Activated T-cell treated with anti-CD3 and anti-CD28 coated beads, Interleukin-2, amount 50 U/mL, for 72 hours (primary cell): ENCODE measurements at regions not wholly inside any gene's neighbourhood (a gene's known extent, or its start where the extent isn't known, plus 50 kb on each side); places are given as distances from the start of the nearest gene placed in this dataset.

Experiments
- ATAC-seq, 2 donors: fragments of 150-1000 bp; cut with Tn5 transposase; replicated peaks in 1 of 2; 2 replicates each; pipeline ENCODE4 v1.10.0; 2021; ENCODE audit warnings: moderate library complexity in 2 of 2, mild to moderate bottlenecking in 1 of 2
- DNase-seq, 2 donors: peaks; one replicate each; pipeline ENCODE4 v3.0.0; 2021 to 2022; ENCODE audit warnings: mixed read lengths in 1 of 2
- H3K27ac Mint-ChIP-seq: one replicate; pipeline ENCODE4 v1.8.0; 2022; ENCODE audit warnings: mild to moderate bottlenecking, moderate library complexity, mixed read lengths
- H3K27me3 Mint-ChIP-seq: one replicate; pipeline ENCODE4 v1.8.0; 2022; ENCODE audit warnings: low read depth, mixed read lengths
- H3K36me3 Mint-ChIP-seq, 2 donors: one replicate each; pipeline ENCODE4 v1.8.0; 2022; ENCODE audit warnings: mixed read lengths in 2 of 2, mild to moderate bottlenecking in 1 of 2; ENCODE audit not compliant: insufficient read depth in 2 of 2
- H3K4me1 Mint-ChIP-seq: one replicate; pipeline ENCODE4 v1.8.0; 2022; ENCODE audit warnings: low read depth, mixed read lengths
- H3K4me3 Mint-ChIP-seq, 2 donors: one replicate each; pipeline ENCODE4 v1.8.0; 2022; ENCODE audit warnings: mild to moderate bottlenecking in 2 of 2, mixed read lengths in 2 of 2, moderate library complexity in 2 of 2
- H3K9me3 Mint-ChIP-seq, 2 donors: one replicate each; pipeline ENCODE4 v1.8.0; 2022; ENCODE audit warnings: mixed read lengths in 2 of 2

GRCh38 chr4:146998157-146998556, 52.5 kb upstream of the TTC29 start:
- H3K27me3 Mint-ChIP-seq = peaks cover 12% of the 10 kb centered on the region
- peaks cover 2% of the 10 kb centered on the region in 2 donors for H3K9me3 Mint-ChIP-seq

DNA sequence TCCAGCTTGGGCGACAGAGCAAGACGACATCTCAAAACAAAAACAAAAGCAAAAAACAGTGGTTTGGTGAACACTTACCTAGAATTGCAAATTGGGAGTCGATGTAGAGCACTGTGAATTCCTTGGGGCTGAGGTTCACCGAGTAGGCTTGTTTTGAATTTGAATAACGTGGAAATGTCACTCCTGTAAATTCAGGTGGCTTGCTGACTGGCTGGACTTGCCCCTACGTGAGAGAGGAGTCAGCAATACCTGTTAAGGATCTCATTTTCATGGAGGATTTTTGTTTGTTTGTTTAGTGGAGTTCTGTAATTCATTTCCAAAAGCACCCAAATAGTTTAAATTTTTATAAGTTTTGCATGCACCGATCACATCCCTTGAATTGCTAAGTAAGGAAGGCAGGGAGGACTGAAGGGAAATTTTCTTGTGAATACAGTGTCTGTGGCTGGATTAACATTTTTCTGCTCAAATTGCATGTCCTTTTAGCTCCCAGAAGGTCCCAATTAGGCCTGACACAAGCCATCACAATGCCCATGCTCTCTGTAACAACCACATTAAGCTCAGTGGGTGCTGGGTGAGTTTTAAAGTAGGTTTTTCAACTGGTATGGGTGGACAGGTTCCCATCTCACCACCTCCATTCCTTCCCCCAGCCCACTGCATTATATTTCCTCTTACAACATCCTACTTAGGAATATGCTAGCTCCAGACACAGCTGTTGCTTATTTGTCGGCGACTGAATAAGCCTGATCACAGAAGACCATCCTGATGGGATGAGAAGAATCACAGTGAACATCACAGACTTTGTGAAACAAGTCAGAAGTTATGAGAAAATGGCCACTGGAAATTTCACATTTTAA, 58.5 kb upstream of the TTC29 start:
- Mint-ChIP-seq H3K9me3 (no peaks in the 10 kb centered on the region), H3K27me3 (no peaks in the 10 kb centered on the region), H3K36me3 (no peaks in the 10 kb centered on the region), H3K4me1 (no peaks in the 10 kb centered on the region), H3K27ac (no peak overlapping the region), H3K4me3 (no peak overlapping the region)
- no peak for DNase-seq
- no peak for ATAC-seq

More at GRCh38 chr4:146998157-146998556, 52.5 kb upstream of the TTC29 start:
- Mint-ChIP-seq H3K27ac (no peak overlapping the region), H3K4me3 (no peak overlapping the region), H3K36me3 (no peaks in the 10 kb centered on the region), H3K4me1 (no peaks in the 10 kb centered on the region)
- DNase-seq (no peak), ATAC-seq (no peak)

DNA sequence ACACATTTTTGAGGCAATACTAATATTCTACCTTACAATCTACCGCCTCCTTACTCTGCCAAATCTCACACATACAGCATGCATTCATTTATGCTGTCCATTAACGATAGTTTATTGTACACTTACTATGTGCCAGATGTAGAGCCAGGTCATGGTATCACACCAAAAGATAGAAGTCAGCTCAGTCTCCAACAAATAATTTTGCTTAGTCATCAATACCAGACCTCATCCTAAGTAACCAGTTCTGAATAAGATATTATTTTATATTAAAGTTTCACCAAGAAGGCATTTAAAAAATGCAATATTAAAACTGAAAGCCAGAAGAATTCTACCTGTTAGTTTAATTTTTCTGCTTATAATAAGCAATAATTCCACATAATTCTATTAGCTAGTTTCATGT, 60.6 kb upstream of the TTC29 start:
- ATAC-seq (no peak), DNase-seq (no peak)
- Mint-ChIP-seq H3K27me3 (no peaks in the 10 kb centered on the region), H3K27ac (no peak overlapping the region), H3K4me3 (no peak overlapping the region), H3K9me3 (no peaks in the 10 kb centered on the region), H3K4me1 (no peaks in the 10 kb centered on the region), H3K36me3 (no peaks in the 10 kb centered on the region)

GRCh38 chr4:147009875-147010274, 64.2 kb upstream of the TTC29 start:
- no peak for ATAC-seq
- Mint-ChIP-seq H3K4me3 (no peak overlapping the region), H3K27ac (no peak overlapping the region), H3K4me1 (no peaks in the 10 kb centered on the region), H3K36me3 (no peaks in the 10 kb centered on the region), H3K27me3 (no peaks in the 10 kb centered on the region), H3K9me3 (no peaks in the 10 kb centered on the region)
- DNase-seq = no peak

GRCh38 chr4:147011411-147011810, 65.7 kb upstream of the TTC29 start:
- Mint-ChIP-seq H3K4me1 (no peaks in the 10 kb centered on the region), H3K4me3 (no peak overlapping the region), H3K36me3 (no peaks in the 10 kb centered on the region), H3K27me3 (no peaks in the 10 kb centered on the region), H3K27ac (no peak overlapping the region), H3K9me3 (no peaks in the 10 kb centered on the region)
- ATAC-seq = no peak
- DNase-seq = no peak

- DNase-seq (no peak), ATAC-seq (no peak)
- H3K9me3 Mint-ChIP-seq = no peaks in the 10 kb centered on the region
- no peak overlapping the region for H3K27ac Mint-ChIP-seq
- no peak overlapping the region for H3K4me3 Mint-ChIP-seq
- H3K27me3 Mint-ChIP-seq = no peaks in the 10 kb centered on the region
- no peaks in the 10 kb centered on the region for H3K36me3 Mint-ChIP-seq
- H3K4me1 Mint-ChIP-seq = no peaks in the 10 kb centered on the region
These were observed 66.5 kb upstream of the TTC29 start for GRCh38 chr4:147012059-147012707.

DNA sequence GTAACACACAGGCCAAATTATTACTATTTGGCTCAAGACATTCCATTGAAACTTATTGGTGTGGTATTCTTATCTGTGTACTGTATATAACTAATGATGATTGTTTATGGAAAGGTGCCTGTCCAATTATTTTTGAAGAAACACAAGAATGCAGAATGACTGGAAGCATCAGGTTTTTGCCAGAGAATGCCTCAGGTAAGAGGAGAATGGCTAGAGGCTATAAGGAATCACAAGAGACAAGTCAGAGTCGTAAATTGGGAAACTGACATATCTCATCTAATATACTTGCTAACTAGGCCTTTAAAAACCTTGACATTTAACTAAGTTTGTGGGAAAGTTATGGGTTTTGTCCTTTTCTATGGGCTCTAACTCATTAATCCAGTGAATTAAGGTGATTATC, 69.3 kb upstream of the TTC29 start:
- DNase-seq = no peak
- Mint-ChIP-seq H3K36me3 (no peaks in the 10 kb centered on the region), H3K9me3 (no peaks in the 10 kb centered on the region), H3K27ac (no peak overlapping the region), H3K4me1 (no peaks in the 10 kb centered on the region), H3K4me3 (no peak overlapping the region), H3K27me3 (no peaks in the 10 kb centered on the region)
- no peak for ATAC-seq

DNA sequence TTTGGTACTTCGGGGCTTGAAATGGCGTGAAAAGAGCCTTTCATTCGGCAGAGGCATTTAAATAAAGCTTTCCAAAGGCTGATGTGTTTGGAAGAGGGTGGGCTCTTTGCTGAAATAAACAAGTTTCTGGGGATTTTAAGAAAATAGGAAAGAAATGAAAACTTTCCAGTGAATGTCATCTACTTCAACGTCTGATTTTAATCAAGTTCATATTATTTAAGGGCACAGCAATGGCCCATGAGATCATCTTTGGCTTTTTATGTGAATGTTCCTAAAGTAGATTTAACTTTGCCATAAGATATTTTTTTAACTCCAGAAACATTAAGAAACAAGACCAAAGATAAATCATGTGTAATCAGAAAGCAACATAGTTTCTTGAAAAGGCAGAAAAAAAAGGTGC, 69.8 kb upstream of the TTC29 start:
- Mint-ChIP-seq H3K36me3 (no peaks in the 10 kb centered on the region), H3K9me3 (no peaks in the 10 kb centered on the region), H3K4me3 (no peak overlapping the region), H3K4me1 (no peaks in the 10 kb centered on the region), H3K27me3 (no peaks in the 10 kb centered on the region), H3K27ac (no peak overlapping the region)
- no peak for ATAC-seq
- no peak for DNase-seq

DNA sequence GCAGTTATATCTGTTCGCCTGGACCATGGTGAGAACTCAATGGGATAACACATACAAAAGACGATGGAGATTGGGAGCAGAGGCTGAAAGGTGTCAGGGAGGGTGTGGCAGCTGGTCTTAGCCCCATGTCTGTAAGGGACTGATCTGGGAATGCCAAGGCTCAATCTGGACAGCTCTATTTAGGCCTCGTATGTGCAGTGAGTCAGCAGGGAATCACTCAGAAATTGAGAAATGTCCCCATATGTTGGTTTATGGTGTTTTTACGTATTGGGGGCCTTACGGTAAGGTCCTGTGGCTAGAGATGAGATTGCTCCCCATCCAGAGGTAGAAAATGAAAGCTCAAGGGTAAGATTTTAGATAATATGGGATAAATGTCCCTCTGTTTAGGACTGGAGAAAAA, 71.4 kb upstream of the TTC29 start:
- ATAC-seq (no peak), DNase-seq (no peak)
- H3K36me3 Mint-ChIP-seq = no peaks in the 10 kb centered on the region
- no peaks in the 10 kb centered on the region for H3K9me3 Mint-ChIP-seq
- H3K4me3 Mint-ChIP-seq = no peak overlapping the region
- H3K4me1 Mint-ChIP-seq = no peaks in the 10 kb centered on the region
- no peaks in the 10 kb centered on the region for H3K27me3 Mint-ChIP-seq
- H3K27ac Mint-ChIP-seq = no peak overlapping the region

DNA sequence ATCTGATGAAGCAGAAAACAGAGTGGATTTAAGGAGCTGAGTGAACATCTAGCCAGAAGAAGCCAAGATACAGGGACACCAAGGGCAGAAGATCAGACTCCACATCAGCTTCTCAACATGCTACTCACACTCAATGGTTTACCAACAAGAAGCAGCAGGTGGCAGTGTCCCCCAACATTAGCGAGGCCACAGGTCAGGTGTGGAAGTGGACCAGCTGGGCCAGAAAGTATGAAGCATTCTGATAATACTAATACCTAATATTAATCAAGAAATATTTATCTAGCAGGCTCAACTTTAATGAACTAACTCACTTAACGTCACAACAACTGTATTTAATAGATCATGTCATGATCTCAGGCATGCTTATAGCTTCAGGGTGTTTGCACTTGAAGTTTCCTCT, 73.4 kb upstream of the TTC29 start:
- no peaks in the 10 kb centered on the region for H3K36me3 Mint-ChIP-seq
- no peaks in the 10 kb centered on the region for H3K27me3 Mint-ChIP-seq
- H3K9me3 Mint-ChIP-seq = no peaks in the 10 kb centered on the region
- H3K4me1 Mint-ChIP-seq = no peaks in the 10 kb centered on the region
- no peak overlapping the region for H3K4me3 Mint-ChIP-seq
- ATAC-seq (peak; percentile 62 to 64), DNase-seq (peak; percentile 56 to 61)
- H3K27ac Mint-ChIP-seq = no peak overlapping the region

GRCh38 chr4:147020456-147020855, 74.8 kb upstream of the TTC29 start:
- ATAC-seq = no peak

GRCh38 chr4:147025042-147025441, 79.4 kb upstream of the TTC29 start:
- Mint-ChIP-seq H3K27me3 (no peaks in the 10 kb centered on the region), H3K9me3 (no peaks in the 10 kb centered on the region), H3K36me3 (no peaks in the 10 kb centered on the region), H3K4me1 (no peaks in the 10 kb centered on the region), H3K4me3 (no peak overlapping the region), H3K27ac (no peak overlapping the region)
- DNase-seq = no peak
- no peak for ATAC-seq

More at GRCh38 chr4:147020456-147020855, 74.8 kb upstream of the TTC29 start:
- Mint-ChIP-seq H3K4me1 (no peaks in the 10 kb centered on the region), H3K9me3 (no peaks in the 10 kb centered on the region), H3K27me3 (no peaks in the 10 kb centered on the region), H3K27ac (no peak overlapping the region), H3K36me3 (no peaks in the 10 kb centered on the region), H3K4me3 (no peak overlapping the region)
- DNase-seq = no peak

DNA sequence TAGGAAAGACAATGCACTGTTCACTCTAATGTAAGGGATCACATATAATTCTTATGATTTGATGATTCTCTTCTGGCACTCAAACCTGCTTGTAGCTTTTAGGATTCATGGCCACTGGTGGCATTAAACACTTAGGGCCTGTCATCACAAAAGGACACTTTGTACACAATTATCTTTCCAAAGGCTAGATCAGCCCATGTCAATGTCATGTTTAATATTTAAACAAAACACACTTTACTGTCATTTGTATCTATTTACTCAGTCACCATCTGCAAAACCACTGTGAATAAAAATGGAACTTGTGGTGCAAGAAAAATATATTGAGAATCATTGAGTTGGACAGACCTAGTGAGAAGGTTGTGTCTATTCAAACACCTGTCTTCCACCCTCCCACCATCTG, 83.6 kb upstream of the TTC29 start:
- Mint-ChIP-seq H3K27me3 (no peaks in the 10 kb centered on the region), H3K4me1 (no peaks in the 10 kb centered on the region), H3K9me3 (no peaks in the 10 kb centered on the region), H3K36me3 (no peaks in the 10 kb centered on the region), H3K27ac (no peak overlapping the region), H3K4me3 (no peak overlapping the region)
- ATAC-seq = no peak
- DNase-seq = no peak

GRCh38 chr4:147034372-147034771, 88.7 kb upstream of the TTC29 start:
- Mint-ChIP-seq H3K4me1 (no peaks in the 10 kb centered on the region), H3K27me3 (peaks cover 7% of the 10 kb centered on the region), H3K9me3 (no peaks in the 10 kb centered on the region), H3K4me3 (no peak overlapping the region), H3K36me3 (no peaks in the 10 kb centered on the region), H3K27ac (no peak overlapping the region)
- DNase-seq (no peak), ATAC-seq (no peak)
